ENCODE measurements at regions not wholly inside any gene's neighbourhood (a gene's known extent, or its start where the extent isn't known, plus 50 kb on each side); places are given as distances from the start of the nearest gene placed in this dataset.

DNA sequence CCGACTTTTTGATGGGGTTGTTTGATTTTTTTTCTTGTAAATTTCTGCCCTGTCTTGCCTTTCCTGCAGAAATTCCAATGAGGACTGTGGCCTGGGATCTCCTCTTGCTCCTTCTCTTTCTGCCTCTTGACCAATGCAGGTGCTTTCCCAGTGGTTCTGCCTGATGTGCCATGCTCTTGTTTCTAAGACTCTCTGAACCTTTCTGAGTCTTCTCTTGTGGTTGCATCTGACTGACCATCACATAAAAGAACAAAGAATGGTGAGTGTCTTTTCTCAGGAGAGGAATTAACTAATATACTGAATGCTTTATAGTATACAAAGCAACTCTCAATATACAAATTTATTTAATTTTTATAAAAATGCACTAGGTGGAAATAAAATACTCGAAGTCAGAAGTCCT, 424.6 kb downstream of the TRIB2 start:
- Histone ChIP-seq H3K4me3 (no peak overlapping the region), H3K9me3 (no peaks in the 10 kb centered on the region), H3K27me3 (no peaks in the 10 kb centered on the region), H3K4me1 (no peaks in the 10 kb centered on the region), H3K36me3 (no peaks in the 10 kb centered on the region), H3K27ac (no peak overlapping the region)
- intact Hi-C loops (cut with DNase I; ENCODE audit: low total_unique reads): no loop called here
- TF ChIP-seq, protein P1, sequence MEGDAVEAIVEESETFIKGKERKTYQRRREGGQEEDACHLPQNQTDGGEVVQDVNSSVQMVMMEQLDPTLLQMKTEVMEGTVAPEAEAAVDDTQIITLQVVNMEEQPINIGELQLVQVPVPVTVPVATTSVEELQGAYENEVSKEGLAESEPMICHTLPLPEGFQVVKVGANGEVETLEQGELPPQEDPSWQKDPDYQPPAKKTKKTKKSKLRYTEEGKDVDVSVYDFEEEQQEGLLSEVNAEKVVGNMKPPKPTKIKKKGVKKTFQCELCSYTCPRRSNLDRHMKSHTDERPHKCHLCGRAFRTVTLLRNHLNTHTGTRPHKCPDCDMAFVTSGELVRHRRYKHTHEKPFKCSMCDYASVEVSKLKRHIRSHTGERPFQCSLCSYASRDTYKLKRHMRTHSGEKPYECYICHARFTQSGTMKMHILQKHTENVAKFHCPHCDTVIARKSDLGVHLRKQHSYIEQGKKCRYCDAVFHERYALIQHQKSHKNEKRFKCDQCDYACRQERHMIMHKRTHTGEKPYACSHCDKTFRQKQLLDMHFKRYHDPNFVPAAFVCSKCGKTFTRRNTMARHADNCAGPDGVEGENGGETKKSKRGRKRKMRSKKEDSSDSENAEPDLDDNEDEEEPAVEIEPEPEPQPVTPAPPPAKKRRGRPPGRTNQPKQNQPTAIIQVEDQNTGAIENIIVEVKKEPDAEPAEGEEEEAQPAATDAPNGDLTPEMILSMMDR (IDR thresholded peaks at IDR 0.05): no peak
- no peak for DNase-seq

DNA sequence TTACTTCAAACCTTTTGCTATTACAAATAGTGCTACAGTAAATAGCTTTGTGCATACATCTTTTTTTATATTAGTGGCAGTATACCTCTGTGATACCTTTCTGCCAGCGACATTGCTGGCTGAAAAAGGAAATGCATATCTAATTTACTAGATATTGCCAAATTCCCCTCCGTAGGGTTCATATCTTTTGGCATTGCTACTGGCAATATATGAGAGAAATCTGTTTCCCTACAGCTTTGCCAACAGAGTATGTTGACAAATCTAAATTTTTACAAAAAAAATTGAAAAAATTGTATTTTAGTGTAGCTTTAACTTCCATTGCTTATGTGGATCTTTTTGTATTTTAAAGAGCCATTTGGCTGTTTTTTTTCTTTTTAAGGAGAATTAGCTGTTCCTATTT, 426.7 kb downstream of the TRIB2 start:
- no peaks in the 10 kb centered on the region for H3K36me3 ChIP-seq
- no peak overlapping the region for H3K4me3 ChIP-seq
- TF ChIP-seq, protein P1 (IDR thresholded peaks at IDR 0.05): no peak
- H3K4me1 ChIP-seq: no peaks in the 10 kb centered on the region
- H3K27me3 ChIP-seq: no peaks in the 10 kb centered on the region
- DNase-seq: no peak
- no peak overlapping the region for H3K27ac ChIP-seq
- no peaks in the 10 kb centered on the region for H3K9me3 ChIP-seq
- intact Hi-C loops (cut with DNase I; ENCODE audit: low total_unique reads): no loop called here

DNA sequence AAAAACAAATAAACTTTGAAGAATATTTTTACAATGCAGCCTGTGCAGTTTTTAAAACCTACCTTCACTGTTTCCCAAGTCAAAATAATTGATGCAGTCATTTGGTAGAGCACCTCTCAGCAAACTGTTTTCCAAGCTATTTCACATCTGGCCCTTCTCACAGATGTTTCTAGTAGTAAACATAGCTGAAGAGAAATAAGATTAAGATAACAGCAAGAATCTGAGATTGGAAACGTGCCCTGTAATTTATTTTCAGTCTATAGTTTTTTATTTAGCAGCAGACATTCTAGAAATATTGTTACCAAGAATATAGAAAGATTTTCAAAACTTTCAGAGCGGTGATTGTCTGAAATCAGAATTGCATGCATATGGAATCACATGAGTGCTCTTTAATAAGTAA, 440.2 kb downstream of the TRIB2 start:
- TF ChIP-seq, protein P1 (IDR thresholded peaks at IDR 0.05): no peak
- no peak overlapping the region for H3K4me3 ChIP-seq
- no peaks in the 10 kb centered on the region for H3K9me3 ChIP-seq
- intact Hi-C loops (cut with DNase I; ENCODE audit: low total_unique reads): no loop called here
- DNase-seq: no peak
- H3K27me3 ChIP-seq: no peaks in the 10 kb centered on the region
- H3K27ac ChIP-seq: no peak overlapping the region
- no peaks in the 10 kb centered on the region for H3K4me1 ChIP-seq
- no peaks in the 10 kb centered on the region for H3K36me3 ChIP-seq

DNA sequence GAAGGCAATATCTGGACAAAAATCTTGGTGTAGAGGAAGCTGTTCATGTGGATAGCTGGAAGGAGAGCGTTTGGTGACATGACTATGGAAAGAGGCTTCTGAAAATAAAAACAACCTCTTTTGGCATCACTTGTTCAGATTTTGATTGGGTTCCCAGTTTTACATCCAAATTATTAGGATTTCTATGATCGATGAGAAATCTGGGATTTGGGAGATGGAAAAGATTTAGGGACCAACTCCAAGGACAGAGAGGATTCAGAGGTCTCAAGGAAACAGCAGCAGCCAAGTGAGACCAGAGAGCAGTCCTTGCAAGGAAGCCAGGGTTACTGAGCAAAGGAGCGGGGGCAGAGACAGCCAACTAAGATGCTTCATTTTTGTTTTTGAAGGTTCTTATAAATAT, 441.7 kb downstream of the TRIB2 start:
- TF ChIP-seq, protein P1 (IDR thresholded peaks at IDR 0.05): no peak
- no peak for DNase-seq
- no peaks in the 10 kb centered on the region for H3K36me3 ChIP-seq

DNA sequence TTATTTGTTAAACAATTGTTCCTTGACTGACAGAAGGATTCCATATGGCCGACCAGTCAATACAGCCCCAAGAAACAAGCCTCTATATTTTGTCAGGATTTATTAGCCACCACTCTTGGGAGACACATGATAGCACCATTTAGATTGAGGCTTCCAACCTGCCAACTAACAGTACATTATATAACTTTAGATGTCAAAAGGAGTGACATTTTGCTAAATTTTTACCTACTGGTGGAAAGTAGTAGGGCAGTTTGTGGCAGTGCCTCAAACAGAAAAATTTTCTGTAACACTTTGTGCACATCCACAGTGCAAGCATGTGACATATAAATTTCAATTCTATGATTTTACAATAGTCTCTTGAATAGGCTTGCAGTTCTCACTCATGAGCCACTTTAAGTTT, 464.0 kb downstream of the TRIB2 start:
- no peaks in the 10 kb centered on the region for H3K27me3 ChIP-seq
- DNase-seq: no peak
- no peaks in the 10 kb centered on the region for H3K36me3 ChIP-seq
- TF ChIP-seq, protein P1 (IDR thresholded peaks at IDR 0.05): no peak
- H3K4me3 ChIP-seq: no peak overlapping the region
- H3K4me1 ChIP-seq: no peaks in the 10 kb centered on the region
- intact Hi-C loops (cut with DNase I; ENCODE audit: low total_unique reads): no loop called here
- no peak overlapping the region for H3K27ac ChIP-seq
- H3K9me3 ChIP-seq: no peaks in the 10 kb centered on the region

More for the DNA sequence above, 441.7 kb downstream of the TRIB2 start:
- intact Hi-C loops (cut with DNase I; ENCODE audit: low total_unique reads): no loop called here
- H3K9me3 ChIP-seq: no peaks in the 10 kb centered on the region
- H3K27me3 ChIP-seq: no peaks in the 10 kb centered on the region
- H3K4me3 ChIP-seq: no peak overlapping the region
- no peak overlapping the region for H3K27ac ChIP-seq
- H3K4me1 ChIP-seq: no peaks in the 10 kb centered on the region

DNA sequence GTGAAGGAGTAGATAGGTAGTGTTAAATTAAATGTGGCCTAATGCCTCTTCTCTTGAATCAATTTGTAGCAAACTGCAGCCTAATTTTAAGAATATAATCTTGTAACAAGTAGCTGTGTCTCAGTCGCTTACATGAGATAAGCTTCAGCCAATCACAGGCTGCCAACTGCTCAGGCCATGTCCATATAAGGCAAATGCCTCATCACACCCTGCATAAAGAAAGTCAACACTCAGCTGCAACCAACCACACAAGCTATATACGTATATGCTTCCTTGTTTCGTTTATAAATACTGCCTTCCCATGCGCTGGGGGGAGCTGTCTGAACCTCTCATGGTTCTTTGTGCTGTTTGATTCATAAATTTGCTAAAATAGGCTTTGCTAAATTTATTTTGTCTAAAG, 476.3 kb downstream of the TRIB2 start:
- no peaks in the 10 kb centered on the region for H3K27me3 ChIP-seq
- intact Hi-C loops (cut with DNase I; ENCODE audit: low total_unique reads): no loop called here
- no peak overlapping the region for H3K27ac ChIP-seq
- H3K4me3 ChIP-seq: no peak overlapping the region
- DNase-seq: no peak
- H3K9me3 ChIP-seq: no peaks in the 10 kb centered on the region
- no peaks in the 10 kb centered on the region for H3K4me1 ChIP-seq
- TF ChIP-seq, protein P1 (IDR thresholded peaks at IDR 0.05): no peak
- no peaks in the 10 kb centered on the region for H3K36me3 ChIP-seq

All from tibial artery (tissue), 4 donors.